ENCODE measurements at regions not wholly inside any gene's neighbourhood (a gene's known extent, or its start where the extent isn't known, plus 50 kb on each side); places are given as distances from the start of the nearest gene placed in this dataset.

GRCh38 chr6:98633886-98634285 lies 200.5 kb upstream of the POU3F2 start:
- no peak for TF ChIP-seq CTCF (IDR thresholded peaks at IDR 0.05; ENCODE audit: insufficient read depth, missing control alignments)
- FAIRE-seq: no peak
- DNase-seq (ENCODE audit: insufficient read length, low spot score): no peak

- FAIRE-seq: no peak
- no peak for TF ChIP-seq CTCF (IDR thresholded peaks at IDR 0.05; ENCODE audit: insufficient read depth, missing control alignments)
- no peak for DNase-seq (ENCODE audit: insufficient read length, low spot score)
Observed at GRCh38 chr6:98634569-98634968, 199.8 kb upstream of the POU3F2 start.

GRCh38 chr6:98635191-98635590 lies 199.2 kb upstream of the POU3F2 start:
- FAIRE-seq (no peak), DNase-seq (ENCODE audit: insufficient read length, low spot score) (no peak)
- no peak for TF ChIP-seq CTCF (IDR thresholded peaks at IDR 0.05; ENCODE audit: insufficient read depth, missing control alignments)

- TF ChIP-seq CTCF (IDR thresholded peaks at IDR 0.05; ENCODE audit: insufficient read depth, missing control alignments): no peak
- DNase-seq (ENCODE audit: insufficient read length, low spot score) (no peak), FAIRE-seq (no peak)
Observed at GRCh38 chr6:98636941-98637340, 197.4 kb upstream of the POU3F2 start.

- DNase-seq (ENCODE audit: insufficient read length, low spot score) (no peak), FAIRE-seq (no peak)
- no peak for TF ChIP-seq CTCF (IDR thresholded peaks at IDR 0.05; ENCODE audit: insufficient read depth, missing control alignments)
Observed at GRCh38 chr6:98639089-98639635, 195.2 kb upstream of the POU3F2 start.

- FAIRE-seq: no peak
- no peak for DNase-seq (ENCODE audit: insufficient read length, low spot score)
- no peak for TF ChIP-seq CTCF (IDR thresholded peaks at IDR 0.05; ENCODE audit: insufficient read depth, missing control alignments)
Observed at GRCh38 chr6:98640366-98640765, 194.0 kb upstream of the POU3F2 start.

GRCh38 chr6:98641949-98642719 lies 192.2 kb upstream of the POU3F2 start:
- TF ChIP-seq CTCF (IDR thresholded peaks at IDR 0.05; ENCODE audit: insufficient read depth, missing control alignments): no peak
- DNase-seq (ENCODE audit: insufficient read length, low spot score) (no peak), FAIRE-seq (no peak)
